GM21723 (cell line): ENCODE measurements at regions not wholly inside any gene's neighbourhood (a gene's known extent, or its start where the extent isn't known, plus 50 kb on each side); places are given as distances from the start of the nearest gene placed in this dataset.
"Not testable (repeated sequence)": the region's sequence is repeated elsewhere in the genome, so short reads cannot be mapped to it uniquely, and the experiment has no call there.

Source experiments
- ATAC-seq: cut with Tn5 transposase; IDR thresholded peaks from one replicate; pipeline ENCODE4 v1.9.1; 2021; ENCODE audit warnings: mild to moderate bottlenecking, moderate library complexity; ENCODE audit not compliant: unreplicated experiment

DNA sequence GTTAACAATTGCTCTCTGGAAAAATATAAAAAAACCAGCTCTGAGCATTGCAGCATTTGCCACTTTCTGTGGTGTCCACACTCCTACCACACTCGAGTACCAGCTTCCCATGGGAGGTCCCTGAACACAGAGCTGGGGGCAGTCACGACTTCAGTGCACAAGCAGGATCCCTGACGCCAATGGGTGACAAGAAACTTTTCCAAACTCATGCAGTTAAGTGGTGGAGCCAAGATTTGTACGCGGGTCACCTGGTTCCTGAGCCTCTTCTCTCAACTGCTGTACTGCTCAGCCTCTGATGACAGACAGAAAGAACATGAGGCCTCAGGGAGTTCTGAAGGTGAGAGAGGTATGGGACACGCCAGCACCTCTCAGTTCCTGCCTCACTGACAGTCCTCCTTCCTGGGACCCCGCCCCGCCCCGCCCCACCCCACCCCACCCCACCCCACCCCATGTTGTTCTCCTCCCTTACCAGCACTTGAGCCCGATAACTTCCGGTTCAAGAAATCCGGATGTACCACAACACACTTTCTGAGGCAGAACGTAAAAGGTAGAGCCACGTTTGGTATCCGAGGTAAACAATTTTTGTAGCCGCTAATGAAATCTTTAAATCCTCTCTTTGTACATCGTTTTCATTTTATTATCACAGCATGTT is 287.6 kb downstream of the MYCN start:
- no peak for ATAC-seq

- ATAC-seq, result no peak
These were observed 286.8 kb downstream of the MYCN start for GRCh38 chr2:16226943-16227664.

GRCh38 chr2:16226381-16226780 is 286.0 kb downstream of the MYCN start:
- no peak for ATAC-seq

DNA sequence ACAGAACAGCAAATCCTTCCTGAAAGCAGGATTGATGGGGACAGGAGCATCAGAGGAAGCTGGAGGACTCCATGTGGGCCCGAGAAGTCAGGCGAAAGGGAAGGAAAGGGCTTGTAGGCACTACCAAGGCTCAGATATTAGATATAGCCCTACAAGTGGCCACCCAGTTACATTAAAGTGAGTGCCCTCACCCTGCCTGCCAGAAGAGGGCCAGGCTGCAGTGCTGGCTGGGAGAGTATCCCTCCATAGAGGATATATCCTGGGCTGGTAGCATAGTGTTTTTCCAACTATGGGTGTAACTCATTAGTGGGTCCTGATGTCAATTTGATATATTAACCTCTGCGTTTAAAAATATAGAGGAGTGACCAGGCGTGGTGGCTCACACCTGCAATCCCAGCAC is 285.2 kb downstream of the MYCN start:
- ATAC-seq, result no peak

- ATAC-seq, result no peak
These were observed 284.7 kb downstream of the MYCN start for GRCh38 chr2:16225071-16225470.

DNA sequence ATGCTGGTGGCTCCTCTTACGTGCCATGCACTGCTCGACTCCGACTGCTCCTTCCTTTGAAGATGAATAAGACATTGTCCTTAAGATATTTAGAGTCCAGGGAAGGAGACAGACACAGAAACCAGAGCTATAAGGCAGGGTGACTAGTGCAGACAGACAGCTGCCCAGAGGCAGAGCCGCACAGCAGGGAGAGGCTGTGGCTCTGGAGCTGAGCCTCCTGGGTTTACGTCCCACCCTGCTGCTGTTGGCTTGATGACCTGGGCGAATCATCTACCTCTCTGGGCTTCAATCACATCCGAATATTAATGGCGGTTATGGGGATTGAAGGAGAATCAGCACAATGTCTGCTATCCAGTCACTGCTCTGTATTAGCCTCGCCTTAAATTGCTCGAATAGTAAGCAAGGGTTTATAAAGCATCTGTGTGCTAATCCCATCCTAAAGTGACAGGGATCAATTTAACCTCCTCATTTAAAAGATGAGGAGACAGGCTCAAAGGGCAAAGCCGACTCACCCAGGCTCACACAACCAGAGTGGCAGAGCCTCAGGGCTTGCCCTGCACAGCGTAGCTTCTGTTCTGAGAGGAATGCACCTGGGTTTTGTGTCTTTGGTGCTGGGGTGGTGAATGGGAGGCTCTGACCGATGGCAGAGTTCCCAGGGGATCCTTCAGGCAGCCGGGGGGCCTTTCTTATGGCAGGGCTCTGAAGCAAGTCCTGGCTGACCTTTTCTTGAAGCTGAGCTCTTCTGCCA is 284.1 kb downstream of the MYCN start:
- no peak for ATAC-seq

- no peak for ATAC-seq
These were observed 283.5 kb downstream of the MYCN start for GRCh38 chr2:16223841-16224177.

GRCh38 chr2:16223161-16223840 is 283.0 kb downstream of the MYCN start:
- ATAC-seq, result no peak

DNA sequence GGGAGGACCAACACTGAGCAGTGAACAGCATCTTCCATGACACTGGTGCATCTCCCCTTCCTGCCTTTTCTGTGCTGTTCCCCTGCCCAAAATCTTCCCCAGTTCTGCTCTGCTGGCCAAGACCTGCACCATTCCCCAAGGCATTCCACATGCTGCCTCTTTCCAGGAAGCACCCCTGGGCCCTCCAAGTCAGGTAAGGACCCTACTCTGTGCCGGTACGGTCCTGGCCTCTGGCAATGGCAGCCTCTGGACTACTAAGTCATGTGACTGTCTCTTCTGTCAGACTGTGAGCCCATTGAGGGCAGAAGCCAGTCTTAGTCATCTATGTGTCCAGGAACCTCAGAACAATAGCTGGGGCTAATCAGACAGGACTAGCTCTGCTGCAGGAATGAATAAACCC is 282.0 kb downstream of the MYCN start:
- no peak for ATAC-seq

DNA sequence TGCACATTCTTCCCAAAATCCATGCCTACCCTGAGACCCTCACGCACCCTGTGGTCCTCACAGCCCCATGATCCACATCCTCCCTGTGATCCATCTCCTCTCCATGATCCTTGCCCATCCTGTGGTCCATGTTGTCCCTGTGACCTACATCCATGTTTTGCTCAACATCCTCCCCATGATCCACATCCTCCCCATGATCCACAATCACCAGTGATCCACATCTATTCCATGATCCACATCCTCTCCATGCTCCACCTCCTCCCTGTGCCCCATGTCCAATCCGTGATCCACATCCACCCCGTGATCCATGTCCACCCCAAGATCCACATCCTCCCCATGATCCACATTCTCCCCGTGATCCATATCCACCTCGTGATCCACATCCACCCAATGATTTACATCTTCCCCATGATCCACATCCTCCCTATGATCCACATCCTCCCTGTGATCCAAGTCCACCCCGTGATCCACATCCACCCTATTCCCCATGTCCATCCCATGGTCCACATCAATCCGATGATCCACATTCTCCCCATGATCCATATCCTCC is 281.2 kb downstream of the MYCN start:
- no peak for ATAC-seq

GRCh38 chr2:16219292-16219975 is 279.1 kb downstream of the MYCN start:
- ATAC-seq, result no peak

DNA sequence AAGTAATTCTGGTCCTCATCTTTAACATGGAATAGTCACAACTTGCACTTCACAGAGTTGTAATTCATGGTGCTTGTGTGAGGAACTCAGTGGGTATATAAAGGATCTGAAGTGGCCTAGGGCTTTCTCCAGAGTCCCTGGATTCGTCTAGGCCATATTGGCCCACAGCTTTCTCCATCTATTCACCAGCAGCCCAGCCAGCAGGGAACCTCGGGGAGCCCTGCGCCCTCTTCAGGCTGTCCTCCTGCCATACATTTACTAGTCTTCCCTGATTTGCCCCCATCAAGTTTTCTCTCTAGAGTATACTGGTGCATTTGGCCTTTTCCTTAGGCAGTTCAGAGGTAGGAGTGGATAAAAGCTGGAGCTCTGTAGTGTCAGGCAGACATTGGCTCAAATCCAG is 278.3 kb downstream of the MYCN start:
- no peak for ATAC-seq

- ATAC-seq, result no peak
These were observed 277.8 kb downstream of the MYCN start for GRCh38 chr2:16218161-16218560.

DNA sequence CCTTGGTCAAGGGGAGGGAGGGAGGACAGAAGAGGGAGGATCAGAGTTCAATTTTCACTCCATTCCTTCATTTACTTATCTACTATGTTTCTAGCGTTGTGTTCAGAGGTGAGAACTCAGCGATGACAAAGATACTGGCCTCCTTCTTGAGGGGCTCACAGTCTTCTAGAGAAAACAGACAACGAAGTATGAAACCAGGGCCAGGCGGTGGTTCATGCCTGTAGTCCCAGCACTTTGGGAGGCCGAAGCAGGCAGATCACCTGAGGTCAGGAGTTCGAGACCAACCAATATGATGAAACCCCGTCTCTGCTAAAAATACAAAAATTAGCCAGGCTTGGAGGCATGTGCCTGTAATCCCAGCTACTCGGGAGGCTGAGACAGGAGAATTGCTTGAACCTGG is 277.4 kb downstream of the MYCN start:
- ATAC-seq, result not testable (repeated sequence)

DNA sequence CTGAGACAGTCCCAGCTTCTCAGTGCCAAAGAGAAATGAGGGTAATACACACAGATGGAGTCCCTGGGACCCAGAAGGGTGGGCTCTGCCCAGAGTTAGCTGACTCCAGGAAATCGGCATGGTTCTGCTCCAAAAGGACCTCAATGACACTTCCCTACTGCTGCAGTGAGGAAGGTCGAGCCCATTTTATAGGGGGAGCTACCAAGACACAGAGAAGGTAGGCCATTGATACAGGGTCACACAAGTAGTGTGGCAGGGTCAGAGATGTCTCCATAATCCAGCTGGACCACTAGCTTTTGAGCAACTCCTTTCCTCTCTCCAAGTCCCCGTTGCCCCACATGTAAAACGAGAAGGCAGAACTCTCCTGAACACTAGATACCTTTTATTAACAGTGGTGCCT is 276.9 kb downstream of the MYCN start:
- ATAC-seq, result no peak

- ATAC-seq, result no peak
These were observed 276.2 kb downstream of the MYCN start for GRCh38 chr2:16216558-16216945.

- ATAC-seq, result no peak
These were observed 275.7 kb downstream of the MYCN start for GRCh38 chr2:16215902-16216557.

- ATAC-seq, result no peak
These were observed 274.5 kb downstream of the MYCN start for GRCh38 chr2:16214861-16215260.

- no peak for ATAC-seq
These were observed 274.0 kb downstream of the MYCN start for GRCh38 chr2:16214391-16214790.

- ATAC-seq, result no peak
These were observed 272.0 kb downstream of the MYCN start for GRCh38 chr2:16212321-16212720.
